ENCODE measurements at regions not wholly inside any gene's neighbourhood (a gene's known extent, or its start where the extent isn't known, plus 50 kb on each side); places are given as distances from the start of the nearest gene placed in this dataset.
A peak's percentile ranks its signal among the peaks of the same experiment; 100 is the strongest.
"Not testable (repeated sequence)": the region's sequence is repeated elsewhere in the genome, so short reads cannot be mapped to it uniquely, and the experiment has no call there.

DNA sequence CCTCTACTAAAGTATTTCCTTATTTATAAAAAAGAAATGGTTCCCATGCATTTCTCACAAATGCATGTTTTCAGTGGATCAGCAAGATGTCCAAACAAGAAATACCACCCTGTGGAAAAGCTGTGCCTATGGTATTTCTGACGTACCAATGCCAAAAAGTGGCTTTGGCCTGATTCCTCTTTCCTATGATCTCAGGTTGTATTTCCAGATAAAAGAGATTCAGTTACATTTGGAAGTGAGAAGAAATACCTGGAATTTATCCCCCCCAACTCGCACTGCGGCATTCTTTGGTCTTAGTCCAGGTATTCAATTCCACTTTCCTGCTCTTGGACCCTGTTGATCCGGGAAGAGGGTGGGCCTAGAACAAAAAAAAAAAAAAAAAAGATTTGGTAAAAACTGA is 815.9 kb upstream of the FRG1 start:
- no peak for DNase-seq

DNA sequence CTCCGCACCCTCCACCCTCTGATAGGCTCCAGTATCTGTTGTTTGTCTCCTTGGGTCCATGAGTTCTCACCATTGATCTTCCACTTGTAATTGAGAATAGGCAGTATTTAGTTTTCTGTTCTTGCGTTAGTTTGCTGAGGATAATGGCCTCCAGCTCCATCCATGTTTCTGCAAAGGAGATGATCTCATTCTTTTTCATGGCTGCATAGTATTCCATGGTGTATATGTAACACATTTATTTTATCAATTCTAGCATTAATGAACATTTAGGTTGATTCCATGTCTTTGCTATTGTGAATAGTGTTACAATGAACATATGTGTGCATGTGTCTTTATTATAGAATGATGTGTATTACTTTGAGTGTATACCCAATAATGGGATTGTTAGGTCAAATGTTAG is 814.6 kb upstream of the FRG1 start:
- no peak for DNase-seq

DNA sequence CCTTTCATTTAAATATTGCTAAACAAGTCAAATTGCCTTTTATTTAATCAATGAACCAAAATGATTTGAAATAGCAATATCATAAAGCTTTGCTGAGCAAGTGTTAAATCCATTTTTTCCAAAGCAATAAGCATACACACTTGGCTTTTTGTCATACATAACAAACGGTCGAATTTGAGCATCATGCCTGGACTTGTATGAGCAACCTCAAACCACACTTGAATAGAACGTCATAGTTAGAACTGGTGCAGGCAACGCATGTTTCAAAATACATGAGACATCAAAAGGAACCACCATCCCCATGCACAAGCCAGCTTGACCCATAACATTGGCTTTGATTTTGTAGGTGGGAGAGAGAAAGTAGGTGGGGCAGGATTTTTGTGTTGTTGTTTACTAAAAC is 812.3 kb upstream of the FRG1 start:
- DNase-seq: no peak

DNA sequence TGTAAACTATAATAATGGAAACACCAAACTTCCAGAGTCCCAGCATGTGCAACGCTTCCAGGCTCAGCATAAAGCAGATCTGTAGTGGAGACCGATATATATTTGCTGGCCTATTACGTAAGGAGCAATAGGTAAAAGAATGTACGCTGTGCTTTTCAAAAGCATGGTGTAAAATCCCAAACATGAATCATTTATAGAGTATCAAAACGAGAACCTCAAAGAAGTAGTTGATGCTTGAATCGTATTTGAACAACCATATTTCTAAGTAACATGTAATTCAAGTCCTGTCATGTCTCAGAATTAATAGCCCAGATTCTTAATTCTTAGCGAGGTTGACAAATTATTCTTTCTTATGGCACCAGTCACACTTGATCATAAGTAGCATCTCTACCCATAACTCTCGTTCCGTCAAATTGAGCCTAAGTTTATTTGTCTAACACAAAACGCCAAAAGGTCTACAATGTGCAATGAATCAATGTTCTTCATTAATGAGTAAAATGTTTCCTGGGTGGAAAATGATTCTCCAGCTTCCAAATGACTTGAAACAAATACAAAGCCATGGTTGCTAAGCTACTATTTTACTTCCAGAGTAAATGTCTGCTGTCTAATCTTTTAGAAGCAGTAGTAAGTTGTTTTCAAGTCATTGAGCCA is 811.5 kb upstream of the FRG1 start:
- no peak for DNase-seq

DNA sequence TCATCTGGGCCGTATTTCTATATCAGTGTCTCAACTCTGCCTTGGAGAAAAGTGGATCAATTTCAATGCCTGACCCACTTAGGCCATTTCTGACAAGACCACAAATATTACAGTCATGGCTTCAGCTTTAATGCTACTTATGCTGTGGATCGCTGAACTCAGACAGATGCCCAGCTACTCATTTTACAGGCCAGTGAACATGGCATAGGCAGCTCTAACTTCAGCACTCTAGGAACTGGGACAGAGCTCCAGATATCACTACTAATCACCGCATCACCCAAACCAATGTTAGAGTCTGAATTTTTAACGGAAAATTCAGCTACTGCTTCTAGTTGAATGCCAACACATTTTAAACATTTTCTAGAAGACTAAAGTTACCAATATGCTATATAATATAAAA is 809.6 kb upstream of the FRG1 start:
- DNase-seq: no peak

DNA sequence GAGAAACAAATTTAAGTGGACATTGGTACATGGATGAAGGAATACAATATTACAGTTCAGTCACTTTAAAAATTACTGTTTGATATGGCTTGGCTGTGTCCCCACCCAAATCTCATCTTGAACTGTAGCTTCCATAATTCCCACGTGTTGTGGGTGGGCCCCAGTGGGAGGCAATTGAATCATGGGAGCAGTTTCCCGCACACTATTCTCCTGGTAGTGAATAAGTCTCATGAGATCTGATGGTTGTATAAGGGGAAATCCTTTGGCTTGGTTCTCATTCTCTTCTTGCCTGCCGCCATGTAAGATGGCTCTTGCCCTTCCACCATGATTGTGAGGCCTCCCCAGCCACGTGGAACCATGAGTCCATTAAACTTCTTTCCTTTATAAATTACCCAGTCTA is 804.2 kb upstream of the FRG1 start:
- DNase-seq: no peak

DNA sequence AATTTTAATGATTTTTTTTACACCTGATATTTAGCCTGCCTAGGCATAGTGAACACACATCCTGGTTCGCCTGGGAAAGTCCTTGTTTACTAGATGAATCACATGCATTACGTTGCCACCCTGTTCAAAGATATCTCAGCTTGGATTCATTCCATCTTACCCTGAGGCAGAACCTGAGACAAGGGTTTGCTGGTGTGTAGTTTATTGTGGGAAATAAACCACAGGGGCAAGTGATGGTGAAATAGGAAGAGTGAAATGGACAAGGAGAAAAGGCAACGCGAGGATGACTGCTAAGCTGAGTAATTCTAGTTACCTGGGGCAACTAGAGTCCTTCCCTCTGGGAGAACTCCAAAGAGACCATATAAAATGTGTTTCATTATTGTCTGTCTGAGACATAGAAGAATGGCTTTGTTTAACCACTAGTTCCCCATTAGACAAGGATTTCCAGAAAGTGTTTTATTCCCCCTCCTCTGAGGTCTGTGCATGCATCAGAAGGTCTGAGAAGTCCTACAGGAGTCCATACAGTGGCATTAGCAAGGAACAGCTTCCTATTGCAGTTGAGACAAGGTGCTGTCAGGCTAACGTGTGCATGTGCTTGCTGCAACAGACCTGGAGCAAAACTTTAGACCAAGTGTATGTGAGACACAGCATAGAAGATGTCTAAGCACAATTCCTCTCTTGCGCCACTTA is 797.3 kb upstream of the FRG1 start:
- DNase-seq: no peak

DNA sequence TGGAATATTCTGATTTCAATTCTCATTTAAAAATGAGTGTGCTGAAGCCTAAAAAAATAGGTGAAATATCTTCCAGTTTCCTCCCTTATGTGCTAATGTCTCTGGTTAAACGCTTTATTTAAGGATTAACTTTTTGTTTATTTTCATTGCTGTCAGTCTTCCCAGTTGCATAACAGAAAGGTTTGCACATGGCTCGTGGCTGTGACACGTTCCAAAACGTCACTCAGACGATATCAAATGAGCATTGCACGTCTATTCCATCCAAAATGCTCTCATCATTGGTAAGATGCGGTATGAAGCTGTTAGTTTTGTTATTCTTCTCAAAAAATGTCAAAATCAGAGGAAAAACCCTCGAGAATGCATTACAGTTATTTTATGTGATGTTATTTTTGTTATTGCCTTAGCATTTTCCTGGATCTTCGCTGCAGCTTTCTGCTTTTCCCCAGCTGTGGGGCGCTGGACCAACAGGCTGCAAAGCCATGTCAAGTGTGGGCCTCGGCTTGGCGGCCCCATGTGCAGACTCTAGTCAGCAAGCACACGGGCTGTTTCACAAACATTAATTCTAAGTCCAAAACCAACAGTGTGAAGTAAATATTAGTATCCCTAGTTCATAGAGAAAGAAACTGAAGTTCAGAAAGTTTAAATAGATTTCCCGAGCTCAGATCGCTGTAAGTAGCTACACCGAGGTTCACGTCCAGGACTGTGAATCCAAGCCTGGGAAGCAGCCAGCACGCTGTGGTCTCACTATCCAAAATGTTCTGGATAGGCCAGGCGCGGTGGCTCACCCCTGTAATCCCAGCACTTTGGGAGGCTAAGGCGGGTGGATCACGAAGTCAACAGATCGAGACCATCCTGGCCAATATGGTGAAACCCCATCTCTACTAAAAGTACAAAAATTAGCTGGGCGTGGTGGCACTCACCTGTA is 793.4 kb upstream of the FRG1 start:
- DNase-seq: no peak

DNA sequence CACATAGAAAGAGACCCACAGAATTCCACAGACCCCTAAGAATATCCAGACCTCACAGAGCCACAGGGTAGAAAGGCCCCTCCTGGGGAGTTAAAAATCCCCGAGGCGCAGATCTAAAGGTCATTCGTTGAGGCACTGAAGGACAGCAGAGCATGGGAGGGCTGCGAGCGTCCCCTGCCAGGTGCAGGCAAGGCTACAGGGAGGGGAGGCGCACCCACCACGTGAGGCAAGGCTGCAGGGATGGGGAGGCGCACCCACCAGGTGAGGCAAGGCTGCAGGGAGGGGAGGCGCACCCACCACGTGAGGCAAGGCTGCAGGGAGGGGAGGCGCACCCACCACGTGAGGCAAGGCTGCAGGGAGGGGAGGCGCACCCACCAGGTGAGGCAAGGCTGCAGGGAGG is 785.6 kb upstream of the FRG1 start:
- DNase-seq: not testable (repeated sequence)

DNA sequence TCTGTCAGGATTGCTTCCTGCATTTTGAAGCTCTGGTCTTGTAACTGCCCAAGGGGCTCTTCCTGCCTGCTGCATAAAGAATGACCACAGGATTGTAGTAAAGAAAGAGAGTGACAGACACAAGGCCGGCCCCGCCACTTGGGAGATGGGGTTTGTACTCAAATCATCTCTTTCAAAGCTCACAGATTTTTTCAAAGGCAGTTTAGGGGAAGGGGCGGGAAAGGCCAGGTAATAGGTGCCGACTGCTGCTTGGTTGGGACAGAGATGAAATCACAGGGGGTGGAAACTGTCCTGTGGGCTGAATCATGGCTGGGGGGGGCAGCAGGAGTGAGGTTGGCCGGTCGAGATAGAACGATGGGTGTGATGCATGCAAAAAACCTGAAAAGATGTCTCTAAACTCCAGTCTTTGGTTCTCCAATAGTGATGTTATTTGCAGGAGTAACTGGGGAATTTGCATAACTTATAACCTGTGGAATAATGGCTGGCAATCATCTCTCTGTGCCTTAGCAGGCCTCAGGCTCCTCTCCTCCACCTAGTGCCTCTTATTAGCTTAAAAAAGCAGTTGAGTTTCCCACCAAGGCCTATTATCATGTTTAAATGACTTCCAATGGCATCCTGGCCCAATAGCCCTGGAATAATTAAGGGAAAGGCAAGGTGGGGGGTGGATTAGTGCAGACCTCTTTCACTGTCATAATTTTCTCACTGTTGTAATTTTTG is 778.4 kb upstream of the FRG1 start:
- DNase-seq: no peak

DNA sequence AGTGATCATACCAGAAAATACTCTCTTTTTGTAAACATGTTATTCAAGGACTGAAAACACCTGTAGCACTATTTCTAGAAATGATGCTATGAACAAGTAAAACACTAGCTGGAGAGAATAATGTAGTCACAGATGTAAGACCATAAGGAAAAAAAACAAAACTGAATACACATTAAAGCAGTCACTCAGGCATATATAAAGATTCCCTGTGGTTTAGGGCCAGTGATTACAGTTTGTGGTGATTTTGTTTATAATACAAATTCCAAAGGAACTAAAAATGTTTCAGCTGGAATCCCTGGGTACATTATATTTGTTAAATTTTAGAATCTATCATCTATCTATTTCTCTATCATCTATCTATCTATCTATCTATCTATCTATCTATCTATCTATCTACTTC is 777.8 kb upstream of the FRG1 start:
- DNase-seq: no peak

DNA sequence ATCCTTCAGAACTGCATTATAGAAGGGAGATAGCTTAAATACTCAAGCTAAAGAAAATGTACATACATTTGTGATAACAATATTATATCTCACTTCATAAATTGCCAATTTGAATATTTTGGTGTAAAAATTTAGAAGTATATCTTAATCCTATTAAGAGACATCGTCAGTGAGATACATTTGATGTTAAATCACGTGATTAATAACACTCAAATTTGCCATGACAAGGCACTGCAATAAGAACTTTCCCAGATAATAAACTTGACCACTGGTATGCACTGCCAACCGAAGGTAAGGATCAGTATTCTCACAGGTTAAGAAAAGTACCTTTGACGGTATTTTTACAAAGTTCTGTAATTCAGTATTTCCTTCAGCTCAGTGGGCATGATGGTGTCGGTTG is 764.7 kb upstream of the FRG1 start:
- no peak for DNase-seq

DNA sequence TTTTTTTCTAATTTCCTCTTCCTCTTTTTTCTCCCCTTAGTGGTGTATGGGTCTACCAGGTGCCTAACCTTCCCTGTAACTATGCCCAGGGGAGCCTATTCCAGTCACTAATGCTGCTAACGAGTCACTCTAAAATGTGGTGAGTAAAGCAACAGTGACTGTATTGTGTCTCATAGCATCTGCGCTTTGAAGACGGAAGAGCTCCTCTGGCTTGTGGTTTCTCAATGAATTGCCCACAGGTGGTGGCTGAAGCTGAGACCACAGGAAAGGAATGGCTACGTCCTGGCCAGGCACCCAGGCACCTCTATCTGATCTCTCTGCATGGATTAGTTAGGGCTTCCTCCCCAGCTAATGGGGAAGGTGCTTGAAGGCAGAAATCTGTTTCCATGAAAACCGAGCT is 763.5 kb upstream of the FRG1 start:
- no peak for DNase-seq

DNA sequence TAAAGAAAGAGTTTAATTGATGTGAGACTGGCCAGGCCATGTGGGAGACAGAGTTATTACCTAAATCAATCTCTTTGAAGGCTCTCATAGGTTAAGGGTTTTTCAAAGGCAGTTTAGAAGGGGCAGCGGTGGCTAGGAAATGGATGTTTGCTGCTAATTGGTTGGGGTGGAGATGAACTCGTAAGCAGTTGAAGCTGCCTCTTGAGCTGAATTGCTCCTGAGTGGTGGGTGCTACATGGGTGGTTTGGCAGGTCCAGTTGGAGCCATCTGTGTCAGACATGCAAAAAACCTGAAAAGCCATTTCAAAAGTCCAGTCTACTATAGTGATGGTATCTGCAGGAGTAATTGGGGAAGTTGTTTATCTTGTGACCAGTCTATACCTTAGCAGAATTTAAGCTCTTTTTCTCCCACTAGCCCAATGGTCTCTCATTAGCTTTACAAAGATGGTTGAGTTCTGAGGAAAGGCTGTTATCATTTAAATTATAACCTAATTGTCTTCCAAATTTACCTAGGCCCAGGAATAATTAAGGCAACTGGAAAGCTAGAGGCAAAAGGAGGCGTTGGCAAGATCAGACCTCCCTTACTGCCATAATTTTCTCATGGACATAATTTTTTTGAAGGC is 762.4 kb upstream of the FRG1 start:
- DNase-seq: no peak

DNA sequence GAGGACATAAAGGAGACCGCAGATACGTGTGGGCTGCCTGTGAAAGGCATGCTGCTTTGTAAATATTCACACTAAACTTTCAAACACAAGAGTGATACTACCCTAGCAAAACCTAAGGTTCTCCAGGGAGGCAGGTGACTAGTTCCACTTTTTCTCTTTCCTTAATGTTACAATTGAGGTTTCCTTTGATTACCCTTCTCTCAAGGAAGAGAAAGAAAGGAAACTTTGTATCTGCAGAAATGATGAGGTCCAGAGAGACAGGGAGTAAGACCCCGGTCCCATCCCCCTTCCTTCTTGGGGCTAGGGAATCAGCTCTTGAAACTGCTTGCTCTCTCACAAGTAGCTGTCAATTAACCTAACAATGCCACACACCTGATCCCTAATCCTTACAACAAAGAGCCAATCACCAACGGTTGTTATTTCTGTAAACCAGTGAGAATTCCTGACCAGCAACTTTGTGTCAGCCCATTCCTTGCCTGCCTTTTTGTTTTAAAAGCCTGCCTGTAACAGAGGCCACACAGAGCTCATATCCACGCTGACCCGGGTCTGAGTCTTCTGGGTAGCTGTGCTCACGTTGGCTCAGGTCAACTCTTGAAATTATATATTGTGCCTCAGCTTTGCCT is 754.8 kb upstream of the FRG1 start:
- no peak for DNase-seq

DNA sequence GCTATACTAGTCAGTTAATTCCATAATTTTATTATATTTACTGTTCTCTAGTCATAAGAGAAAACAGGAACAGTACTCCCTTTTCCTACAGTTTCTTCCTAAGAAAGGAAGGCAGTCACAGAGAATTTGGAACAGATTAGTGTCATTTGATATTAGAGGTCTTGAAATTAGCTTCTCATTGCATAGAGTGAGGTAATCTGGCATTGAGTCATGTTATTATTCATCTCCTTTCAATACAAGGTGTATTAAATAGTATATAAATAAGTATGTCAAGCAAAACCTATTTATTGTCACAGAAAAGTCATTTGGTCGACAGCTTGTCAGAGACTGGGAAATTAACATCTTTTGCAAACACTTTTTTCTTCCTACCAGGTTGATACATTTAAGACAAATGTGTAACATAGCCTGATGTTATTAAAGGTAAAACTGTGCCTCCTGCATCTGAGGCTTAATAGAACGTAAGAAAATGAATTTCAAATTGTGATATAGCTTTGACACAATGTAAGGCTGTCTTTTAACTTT is 753.1 kb upstream of the FRG1 start:
- no peak for DNase-seq

DNA sequence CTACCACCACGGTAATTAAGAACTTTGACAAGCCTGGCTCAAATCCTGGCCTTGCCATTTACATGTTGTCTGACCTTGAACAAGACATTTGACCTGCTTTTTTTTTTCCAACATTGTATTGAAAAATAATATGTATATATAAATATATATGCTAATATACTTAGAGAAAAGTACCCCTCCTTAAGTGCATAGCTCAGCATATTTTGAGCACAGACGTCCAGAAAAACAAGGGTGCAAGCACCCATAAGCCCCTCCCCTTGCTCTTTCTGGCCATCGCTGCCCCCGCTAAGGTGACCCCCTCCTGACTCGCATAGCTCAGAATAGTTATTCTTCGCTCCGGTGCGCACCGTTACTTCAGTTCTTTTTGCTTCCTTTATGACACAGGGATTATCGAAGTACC is 742.0 kb upstream of the FRG1 start:
- no peak for DNase-seq

DNA sequence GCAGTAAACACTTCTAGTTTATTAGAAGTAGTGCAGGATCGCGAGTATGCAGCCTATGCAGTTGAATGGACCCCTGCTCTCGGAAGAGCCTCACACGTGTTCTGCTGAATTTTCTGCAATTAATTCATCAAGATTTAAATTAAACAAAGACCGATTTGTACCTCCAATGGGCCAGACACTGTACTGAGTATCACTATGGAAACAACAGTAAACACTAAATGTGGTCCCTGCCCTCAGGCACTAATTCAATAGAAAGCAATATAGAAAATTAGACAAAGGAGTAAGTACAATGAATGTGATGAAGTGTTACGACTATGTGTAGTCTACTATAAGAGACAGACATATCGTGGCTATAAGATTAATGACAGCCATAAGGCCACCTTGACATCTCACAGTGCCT is 740.3 kb upstream of the FRG1 start:
- no peak for DNase-seq

DNA sequence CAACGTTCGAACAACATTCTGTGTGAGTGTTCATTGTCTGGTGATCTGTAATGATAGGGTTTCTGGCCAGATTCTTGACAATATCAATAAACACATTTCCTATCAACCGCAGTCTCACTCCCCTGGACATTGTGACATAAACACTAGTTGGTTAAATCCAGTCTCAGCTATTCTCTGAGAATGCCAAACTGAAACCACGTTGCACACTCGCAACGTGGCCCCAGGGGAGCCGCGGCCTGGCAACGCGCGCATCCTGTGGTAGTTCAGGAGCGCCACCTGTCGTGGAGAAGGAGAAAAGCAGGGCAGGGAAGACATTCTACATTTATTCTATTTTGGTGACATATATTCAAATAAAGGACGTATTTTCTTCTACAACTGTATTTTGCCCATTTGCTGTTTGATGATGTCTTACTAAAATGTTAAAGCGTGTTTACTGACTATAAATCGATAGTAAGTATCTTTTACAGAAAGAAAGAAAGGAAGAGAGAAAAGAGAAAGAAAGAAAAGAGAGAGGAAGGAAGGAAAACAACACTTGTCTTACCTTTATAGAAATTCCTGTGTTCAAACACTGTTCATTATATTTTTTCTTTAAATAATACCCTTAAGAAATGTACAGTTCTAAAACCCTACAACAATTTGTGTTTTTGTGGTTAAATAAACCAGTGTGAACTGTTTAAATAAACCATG is 738.3 kb upstream of the FRG1 start:
- DNase-seq: peak; percentile 44

DNA sequence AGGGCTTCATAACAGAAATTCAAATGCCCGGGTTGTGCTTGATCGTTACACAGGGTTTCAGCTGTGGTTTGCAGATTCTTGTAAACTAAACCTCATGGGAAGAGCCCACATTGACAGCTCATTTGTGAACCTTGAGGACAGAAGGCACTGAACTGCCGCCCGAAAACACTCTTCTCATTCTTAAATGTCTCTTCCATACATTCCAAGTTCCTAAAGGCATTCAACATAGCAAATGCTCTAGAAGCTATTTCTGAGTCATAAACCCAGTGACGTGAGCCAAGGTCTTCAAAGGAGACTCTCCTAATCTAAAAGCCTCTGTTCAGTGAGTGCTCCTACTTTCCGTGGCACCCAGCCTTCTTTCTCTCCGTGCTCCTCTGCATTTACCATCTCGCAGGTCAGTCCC is 737.8 kb upstream of the FRG1 start:
- DNase-seq: peak; percentile 35

DNA sequence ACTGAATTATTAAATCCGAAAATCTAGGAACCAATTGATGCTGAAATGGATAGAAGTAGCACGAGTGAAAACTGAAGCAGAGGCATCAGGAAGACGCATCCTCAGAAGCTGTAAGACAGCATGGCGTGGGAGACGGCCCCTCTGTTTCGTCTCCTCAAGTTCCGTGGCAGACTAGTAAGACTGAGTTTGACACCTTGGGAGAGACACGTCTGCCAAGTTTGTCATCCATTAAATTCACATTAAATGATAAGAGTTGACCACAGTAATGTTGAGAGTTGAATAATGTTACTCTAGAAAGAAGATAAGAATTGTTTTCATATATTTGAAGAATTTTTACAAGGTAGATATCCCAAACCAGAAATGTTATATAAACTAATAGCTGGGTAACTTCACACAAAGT is 736.1 kb upstream of the FRG1 start:
- DNase-seq: no peak

DNA sequence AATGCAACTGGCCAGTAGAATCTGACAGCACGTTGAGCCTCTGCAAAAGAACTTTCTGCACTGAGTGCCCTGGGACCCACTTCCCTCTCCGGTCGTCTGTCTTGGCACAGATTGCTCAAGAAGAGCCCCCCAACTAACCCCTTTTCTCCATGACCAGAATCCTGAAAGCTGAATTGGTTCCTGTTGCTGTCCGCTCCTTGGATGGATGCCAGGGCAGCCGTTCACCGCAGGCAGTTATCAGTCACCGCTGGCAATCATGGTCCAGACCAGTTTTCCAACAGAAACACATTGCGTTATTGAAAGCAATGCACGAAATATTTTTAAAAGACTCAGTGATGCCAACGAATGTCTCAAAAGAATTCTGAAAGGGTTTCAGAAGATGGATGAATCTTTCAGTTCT is 733.7 kb upstream of the FRG1 start:
- DNase-seq: no peak
